Neural progenitor cell (in vitro differentiated cells): ENCODE measurements at regions not wholly inside any gene's neighbourhood (a gene's known extent, or its start where the extent isn't known, plus 50 kb on each side); places are given as distances from the start of the nearest gene placed in this dataset.

Experiments used
- DNase-seq: peaks from one replicate; pipeline ENCODE4 v3.0.0-alpha.2; 2016; ENCODE audit warnings: low spot score
- H2AFZ ChIP-seq: fragments of 200-600 bp; sonication (generic); replicated peaks from 2 replicates; pipeline ENCODE4 v1.6.1; 2016; ENCODE audit warnings: antibody characterized with exemption
- H3F3A ChIP-seq: fragments of 200-600 bp; sonication (generic); 2 replicates; pipeline ENCODE4 v1.6.1; 2016; ENCODE audit warnings: antibody characterized with exemption, low read depth
- H3K27ac ChIP-seq: fragments of 200-600 bp; sonication (generic); 2 replicates; pipeline ENCODE4 v1.5.1; 2016; ENCODE audit warnings: mild to moderate bottlenecking
- H3K27me3 ChIP-seq: fragments of 200-600 bp; sonication (generic); 2 replicates; pipeline ENCODE4 v1.6.1; 2016; ENCODE audit warnings: mild to moderate bottlenecking, moderate library complexity
- H3K36me3 ChIP-seq: fragments of 200-600 bp; sonication (generic); 2 replicates; pipeline ENCODE4 v1.5.1; 2016
- H3K4me1 ChIP-seq: fragments of 200-600 bp; sonication (generic); 2 replicates; pipeline ENCODE4 v1.6.1; 2016; ENCODE audit warnings: mixed run types
- H3K4me2 ChIP-seq: fragments of 200-600 bp; sonication (generic); 2 replicates; pipeline ENCODE4 v1.6.1; 2016
- H3K4me3 ChIP-seq: fragments of 200-600 bp; sonication (generic); 2 replicates; pipeline ENCODE4 v1.5.1; 2016
- H3K79me2 ChIP-seq: fragments of 200-600 bp; sonication (generic); 2 replicates; pipeline ENCODE4 v1.6.1; 2016; ENCODE audit warnings: low read depth
- H3K9ac ChIP-seq: fragments of 200-600 bp; sonication (generic); 2 replicates; pipeline ENCODE4 v1.6.1; 2016
- H3K9me3 ChIP-seq: fragments of 200-600 bp; sonication (generic); 2 replicates; pipeline ENCODE4 v1.5.1; 2016; ENCODE audit warnings: low read depth
- H4K20me1 ChIP-seq: fragments of 200-600 bp; sonication (generic); 2 replicates; pipeline ENCODE4 v1.6.1; 2016; ENCODE audit warnings: low read depth
- H3K27ac Mint-ChIP-seq: 3 replicates; pipeline ENCODE4 v1.8.0; 2021; ENCODE audit warnings: mixed read lengths
- H3K27me3 Mint-ChIP-seq: 2 replicates; pipeline ENCODE4 v1.8.0; 2022; ENCODE audit warnings: low read depth, mild to moderate bottlenecking, inconsistent platforms, moderate library complexity, mixed read lengths; ENCODE audit not compliant: insufficient read depth
- H3K36me3 Mint-ChIP-seq: 3 replicates; pipeline ENCODE4 v1.8.0; 2021; ENCODE audit warnings: mixed read lengths
- H3K4me1 Mint-ChIP-seq: 3 replicates; pipeline ENCODE4 v1.8.0; 2021; ENCODE audit warnings: mixed read lengths
- H3K4me3 Mint-ChIP-seq: 3 replicates; pipeline ENCODE4 v1.8.0; 2021; ENCODE audit warnings: mild to moderate bottlenecking, moderate library complexity, mixed read lengths
- H3K9me3 Mint-ChIP-seq: 3 replicates; pipeline ENCODE4 v1.8.0; 2020; ENCODE audit warnings: mixed read lengths
- CTCF ChIP-seq: fragments of 200-600 bp; sonication (generic); IDR thresholded peaks from 2 replicates; pipeline ENCODE4 v1.5.1; 2017; ENCODE audit warnings: antibody characterized with exemption, mild to moderate bottlenecking
- EZH2 ChIP-seq: fragments of 200-600 bp; sonication (generic); IDR thresholded peaks from 2 replicates; pipeline ENCODE4 v1.6.1; 2017; ENCODE audit warnings: antibody characterized with exemption, mild to moderate bottlenecking, moderate library complexity
- EZH2phosphoT487 ChIP-seq: fragments of 200-600 bp; sonication (generic); IDR thresholded peaks from 2 replicates; pipeline ENCODE4 v1.6.1; 2017; ENCODE audit warnings: antibody characterized with exemption

- Histone ChIP-seq H2AFZ (no peak overlapping the region), H3K79me2 (no peaks in the 10 kb centered on the region), H4K20me1 (no peaks in the 10 kb centered on the region), H3K4me3 (no peak overlapping the region), H3K4me2 (no peak overlapping the region), H3K27ac (no peak overlapping the region), H3K36me3 (no peaks in the 10 kb centered on the region), H3K27me3 (no peaks in the 10 kb centered on the region), H3K9me3 (no peaks in the 10 kb centered on the region), H3F3A (no peaks in the 10 kb centered on the region), H3K9ac (no peak overlapping the region), H3K4me1 (no peaks in the 10 kb centered on the region)
- no peak for TF ChIP-seq EZH2
- no peak for TF ChIP-seq EZH2phosphoT487
- TF ChIP-seq CTCF: no peak
- Mint-ChIP-seq H3K36me3 (no peaks in the 10 kb centered on the region), H3K27ac (no peak overlapping the region), H3K27me3 (no peaks in the 10 kb centered on the region), H3K4me1 (no peaks in the 10 kb centered on the region), H3K4me3 (no peak overlapping the region), H3K9me3 (no peaks in the 10 kb centered on the region)
- no peak for DNase-seq
These were observed 599.1 kb upstream of the FAT3 start for GRCh38 chr11:91625495-91625894.

GRCh38 chr11:91624021-91624420 is 600.6 kb upstream of the FAT3 start:
- Mint-ChIP-seq H3K4me3 (no peak overlapping the region), H3K36me3 (no peaks in the 10 kb centered on the region), H3K27ac (no peak overlapping the region), H3K27me3 (no peaks in the 10 kb centered on the region), H3K4me1 (no peaks in the 10 kb centered on the region), H3K9me3 (no peaks in the 10 kb centered on the region)
- Histone ChIP-seq H3F3A (no peaks in the 10 kb centered on the region), H3K27ac (no peak overlapping the region), H2AFZ (no peak overlapping the region), H3K36me3 (no peaks in the 10 kb centered on the region), H3K79me2 (no peaks in the 10 kb centered on the region), H4K20me1 (no peaks in the 10 kb centered on the region), H3K9ac (no peak overlapping the region), H3K4me2 (no peak overlapping the region), H3K4me3 (no peak overlapping the region), H3K4me1 (no peaks in the 10 kb centered on the region), H3K9me3 (no peaks in the 10 kb centered on the region), H3K27me3 (no peaks in the 10 kb centered on the region)
- DNase-seq: no peak
- TF ChIP-seq EZH2 (no peak), CTCF (no peak), EZH2phosphoT487 (no peak)

GRCh38 chr11:91608677-91609076 is 615.9 kb upstream of the FAT3 start:
- Mint-ChIP-seq H3K27me3 (no peaks in the 10 kb centered on the region), H3K4me3 (no peak overlapping the region), H3K27ac (no peak overlapping the region), H3K4me1 (no peaks in the 10 kb centered on the region), H3K36me3 (no peaks in the 10 kb centered on the region), H3K9me3 (no peaks in the 10 kb centered on the region)
- no peak for DNase-seq
- H3K36me3 ChIP-seq: no peaks in the 10 kb centered on the region
- no peaks in the 10 kb centered on the region for H3K9me3 ChIP-seq
- H3K4me1 ChIP-seq: no peaks in the 10 kb centered on the region
- H3K79me2 ChIP-seq: no peaks in the 10 kb centered on the region
- no peak overlapping the region for H2AFZ ChIP-seq
- no peak overlapping the region for H3K9ac ChIP-seq
- H3K4me3 ChIP-seq: no peak overlapping the region
- H3F3A ChIP-seq: no peaks in the 10 kb centered on the region
- TF ChIP-seq EZH2phosphoT487 (no peak), EZH2 (no peak), CTCF (no peak)
- no peaks in the 10 kb centered on the region for H3K27me3 ChIP-seq
- H3K27ac ChIP-seq: no peak overlapping the region
- no peak overlapping the region for H3K4me2 ChIP-seq
- no peaks in the 10 kb centered on the region for H4K20me1 ChIP-seq

GRCh38 chr11:91596111-91596510 is 628.5 kb upstream of the FAT3 start:
- Histone ChIP-seq H3K36me3 (no peaks in the 10 kb centered on the region), H3K27ac (no peak overlapping the region), H4K20me1 (no peaks in the 10 kb centered on the region), H3K4me1 (peaks cover 4% of the 10 kb centered on the region), H3K27me3 (no peaks in the 10 kb centered on the region), H3K4me3 (no peak overlapping the region), H2AFZ (no peak overlapping the region), H3F3A (no peaks in the 10 kb centered on the region), H3K79me2 (no peaks in the 10 kb centered on the region), H3K9ac (no peak overlapping the region), H3K9me3 (peaks cover 4% of the 10 kb centered on the region), H3K4me2 (no peak overlapping the region)
- Mint-ChIP-seq H3K27ac (no peak overlapping the region), H3K36me3 (no peaks in the 10 kb centered on the region), H3K27me3 (no peaks in the 10 kb centered on the region), H3K4me1 (peaks cover 9% of the 10 kb centered on the region), H3K9me3 (peaks cover 11% of the 10 kb centered on the region), H3K4me3 (no peak overlapping the region)
- no peak for DNase-seq
- TF ChIP-seq EZH2phosphoT487: no peak
- TF ChIP-seq EZH2: no peak
- no peak for TF ChIP-seq CTCF
